GM23248 (cell line): ENCODE measurements at regions not wholly inside any gene's neighbourhood (a gene's known extent, or its start where the extent isn't known, plus 50 kb on each side); places are given as distances from the start of the nearest gene placed in this dataset.

ENCODE experiments used
- DNase-seq: peaks from one replicate; pipeline ENCODE4 v3.0.0-alpha.2; 2015
- H2AFZ ChIP-seq: fragments of 200-600 bp; sonication (generic); 2 replicates; pipeline ENCODE4 v1.6.1; 2016; ENCODE audit warnings: antibody characterized with exemption
- H3F3A ChIP-seq: fragments of 200-600 bp; sonication (generic); 2 replicates; pipeline ENCODE4 v1.6.1; 2016; ENCODE audit warnings: mild to moderate bottlenecking, antibody characterized with exemption, mixed run types; ENCODE audit not compliant: insufficient read depth
- H3K27ac ChIP-seq: fragments of 200-600 bp; sonication (generic); 2 replicates; pipeline ENCODE4 v1.5.1; 2016; ENCODE audit warnings: mild to moderate bottlenecking
- H3K27me3 ChIP-seq: fragments of 200-600 bp; sonication (generic); replicated peaks from 2 replicates; pipeline ENCODE4 v1.6.1; 2016; ENCODE audit warnings: mild to moderate bottlenecking; ENCODE audit not compliant: insufficient read depth
- H3K36me3 ChIP-seq: fragments of 200-600 bp; sonication (generic); 2 replicates; pipeline ENCODE4 v1.6.1; 2016; ENCODE audit warnings: low read depth, mild to moderate bottlenecking
- H3K4me1 ChIP-seq: fragments of 200-600 bp; sonication (generic); 2 replicates; pipeline ENCODE4 v1.6.1; 2016; ENCODE audit warnings: mild to moderate bottlenecking; ENCODE audit not compliant: insufficient read depth
- H3K4me2 ChIP-seq: fragments of 200-600 bp; sonication (generic); one replicate; pipeline ENCODE4 v1.6.1; 2016; ENCODE audit warnings: mild to moderate bottlenecking; ENCODE audit not compliant: unreplicated experiment
- H3K4me3 ChIP-seq: fragments of 200-600 bp; sonication (generic); 2 replicates; pipeline ENCODE4 v1.5.1; 2016; ENCODE audit warnings: mild to moderate bottlenecking
- H3K79me2 ChIP-seq: fragments of 200-600 bp; sonication (generic); 2 replicates; pipeline ENCODE4 v1.6.1; 2016; ENCODE audit warnings: mild to moderate bottlenecking; ENCODE audit not compliant: insufficient read depth
- H3K9ac ChIP-seq: fragments of 200-600 bp; sonication (generic); 2 replicates; pipeline ENCODE4 v1.6.1; 2016; ENCODE audit warnings: mild to moderate bottlenecking
- H3K9me2 ChIP-seq: fragments of 200-600 bp; sonication (generic); 2 replicates; pipeline ENCODE4 v1.6.1; 2016; ENCODE audit warnings: mixed run types, mild to moderate bottlenecking, moderate library complexity; ENCODE audit not compliant: insufficient read depth
- H3K9me3 ChIP-seq: fragments of 200-600 bp; sonication (generic); one replicate; pipeline ENCODE4 v1.6.1; 2017; ENCODE audit warnings: low read depth
- H4K20me1 ChIP-seq: fragments of 200-600 bp; sonication (generic); 2 replicates; pipeline ENCODE4 v1.6.0; 2016; ENCODE audit not compliant: insufficient read depth
- EZH2 ChIP-seq: fragments of 200-600 bp; sonication (generic); IDR thresholded peaks from 2 replicates; pipeline ENCODE4 v1.6.1; 2018; ENCODE audit warnings: antibody characterized with exemption, mild to moderate bottlenecking; ENCODE audit not compliant: insufficient read depth, poor library complexity, severe bottlenecking
- EZH2phosphoT487 ChIP-seq: fragments of 200-600 bp; sonication (generic); IDR thresholded peaks from 2 replicates; pipeline ENCODE4 v1.6.1; 2018; ENCODE audit warnings: antibody characterized with exemption, moderate library complexity, mild to moderate bottlenecking, low read depth; ENCODE audit not compliant: insufficient read depth
- WGBS, 2 experiments: methylation state at CpG; one replicate each; pipeline ENCODE4 v1.1.6; 2015 to 2017; ENCODE audit warnings: low lambda C conversion rate in 2 of 2, low coverage in 1 of 2; ENCODE audit errors: missing lambda C conversion rate in 2 of 2; 5-methylcytosine and 5-hydroxymethylcytosine counted together
- in situ Hi-C: fragments of 300-500 bp; cut with MboI; formaldehyde crosslinking; loops from 2 replicates; pipeline ENCODE4 v1.15.0; 2020

DNA sequence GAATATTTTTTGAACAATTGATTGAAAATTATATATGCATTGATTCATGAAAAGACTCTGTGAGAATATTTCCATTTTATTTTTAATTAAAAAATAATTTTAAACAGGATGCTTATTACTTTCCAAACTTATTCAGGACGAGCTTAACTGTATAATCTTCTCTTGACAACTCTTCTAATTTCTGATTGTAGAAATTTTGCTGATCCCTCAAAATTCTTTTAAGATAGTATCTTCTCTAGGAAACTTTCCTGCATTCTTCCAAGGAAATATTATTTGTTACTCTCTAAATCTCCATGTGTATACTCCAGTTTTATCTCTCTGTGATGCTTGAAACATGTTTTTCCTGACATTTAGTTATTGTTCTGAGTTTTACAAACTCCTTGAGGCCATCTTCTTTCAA lies 197.2 kb downstream of the BCHE start:
- no peaks in the 10 kb centered on the region for H3K9me2 ChIP-seq
- H2AFZ ChIP-seq = no peak overlapping the region
- no peak overlapping the region for H3K9ac ChIP-seq
- no peaks in the 10 kb centered on the region for H4K20me1 ChIP-seq
- no peak overlapping the region for H3K4me3 ChIP-seq
- WGBS, 2 experiments = 2 to 5% methylated on average over 1 of the region's 1 CpG
- no peaks in the 10 kb centered on the region for H3K36me3 ChIP-seq
- no peak for DNase-seq
- no peaks in the 10 kb centered on the region for H3K9me3 ChIP-seq
- H3K27ac ChIP-seq = no peak overlapping the region
- peaks cover 12% of the 10 kb centered on the region for H3F3A ChIP-seq
- no peaks in the 10 kb centered on the region for H3K79me2 ChIP-seq
- TF ChIP-seq EZH2phosphoT487 = no peak
- no peaks in the 10 kb centered on the region for H3K27me3 ChIP-seq
- H3K4me1 ChIP-seq = peaks cover 12% of the 10 kb centered on the region
- in situ Hi-C loops = no loop called here
- no peak overlapping the region for H3K4me2 ChIP-seq

DNA sequence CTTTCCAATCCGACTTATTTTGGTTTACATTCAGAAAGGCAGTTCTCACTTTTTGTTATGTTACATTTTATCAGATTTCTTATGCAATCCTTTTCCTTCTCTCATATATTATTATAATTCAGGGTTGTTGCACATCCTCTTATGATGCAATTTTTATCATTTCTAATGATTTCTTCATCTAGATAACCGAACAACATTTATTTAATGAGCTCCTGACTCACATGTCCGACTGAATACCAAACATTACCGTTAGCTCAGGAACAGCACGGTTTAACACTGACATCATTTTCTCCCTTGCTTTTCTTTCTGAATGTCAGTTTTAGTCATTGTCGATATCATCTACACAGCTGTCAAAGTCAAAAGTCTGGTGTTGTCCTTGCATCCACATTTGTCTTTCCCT lies 199.2 kb downstream of the BCHE start:
- Histone ChIP-seq H3K9ac (no peak overlapping the region), H3K27ac (no peak overlapping the region)
- TF ChIP-seq EZH2phosphoT487 (no peak), EZH2 (no peak)

DNA sequence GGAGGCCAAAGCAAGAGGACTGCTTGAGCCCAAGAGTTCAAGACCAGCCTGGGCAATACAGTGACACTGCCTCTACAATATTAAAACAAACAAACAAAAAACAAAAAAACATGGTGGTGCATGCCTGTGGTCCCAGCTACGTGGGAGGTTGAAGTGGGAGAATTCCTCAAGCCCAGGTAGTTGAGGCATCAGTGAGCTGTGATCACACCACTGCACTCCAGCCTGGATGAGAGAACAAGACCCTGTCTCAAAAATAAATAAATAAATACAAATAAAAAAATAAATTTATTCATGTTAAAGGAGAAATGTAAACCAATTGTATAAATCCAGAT lies 200.6 kb downstream of the BCHE start:
- H3K36me3 ChIP-seq = no peaks in the 10 kb centered on the region
- no peak overlapping the region for H3K4me3 ChIP-seq
- TF ChIP-seq EZH2 = no peak
- TF ChIP-seq EZH2phosphoT487 = no peak
- no peaks in the 10 kb centered on the region for H4K20me1 ChIP-seq
- H3K9ac ChIP-seq = no peak overlapping the region
- no peaks in the 10 kb centered on the region for H3K27me3 ChIP-seq
- no peaks in the 10 kb centered on the region for H3K9me3 ChIP-seq
- DNase-seq = no peak
- no peak overlapping the region for H3K4me2 ChIP-seq
- in situ Hi-C loops = no loop called here
- no peak overlapping the region for H2AFZ ChIP-seq
- no peaks in the 10 kb centered on the region for H3F3A ChIP-seq
- no peaks in the 10 kb centered on the region for H3K4me1 ChIP-seq
- H3K79me2 ChIP-seq = no peaks in the 10 kb centered on the region
- no peak overlapping the region for H3K27ac ChIP-seq
- WGBS, 2 experiments = 9 to 20% methylated on average over 1 of the region's 1 CpG
- H3K9me2 ChIP-seq = no peaks in the 10 kb centered on the region

More for the DNA sequence above, 199.2 kb downstream of the BCHE start:
- no peaks in the 10 kb centered on the region for H3K9me3 ChIP-seq
- H3K27me3 ChIP-seq = no peaks in the 10 kb centered on the region
- no peak overlapping the region for H3K4me2 ChIP-seq
- no peaks in the 10 kb centered on the region for H3K79me2 ChIP-seq
- 32 to 38% methylated on average over 6 of the region's 6 CpGs for WGBS, 2 experiments
- in situ Hi-C loops = no loop called here
- no peaks in the 10 kb centered on the region for H3K9me2 ChIP-seq
- peaks cover 6% of the 10 kb centered on the region; the same call in 1 of the 2 replicates for H3F3A ChIP-seq
- no peak overlapping the region for H3K4me3 ChIP-seq
- peaks cover 5% of the 10 kb centered on the region for H3K4me1 ChIP-seq
- no peak overlapping the region for H2AFZ ChIP-seq
- H3K36me3 ChIP-seq = no peaks in the 10 kb centered on the region
- no peaks in the 10 kb centered on the region for H4K20me1 ChIP-seq
- no peak for DNase-seq

DNA sequence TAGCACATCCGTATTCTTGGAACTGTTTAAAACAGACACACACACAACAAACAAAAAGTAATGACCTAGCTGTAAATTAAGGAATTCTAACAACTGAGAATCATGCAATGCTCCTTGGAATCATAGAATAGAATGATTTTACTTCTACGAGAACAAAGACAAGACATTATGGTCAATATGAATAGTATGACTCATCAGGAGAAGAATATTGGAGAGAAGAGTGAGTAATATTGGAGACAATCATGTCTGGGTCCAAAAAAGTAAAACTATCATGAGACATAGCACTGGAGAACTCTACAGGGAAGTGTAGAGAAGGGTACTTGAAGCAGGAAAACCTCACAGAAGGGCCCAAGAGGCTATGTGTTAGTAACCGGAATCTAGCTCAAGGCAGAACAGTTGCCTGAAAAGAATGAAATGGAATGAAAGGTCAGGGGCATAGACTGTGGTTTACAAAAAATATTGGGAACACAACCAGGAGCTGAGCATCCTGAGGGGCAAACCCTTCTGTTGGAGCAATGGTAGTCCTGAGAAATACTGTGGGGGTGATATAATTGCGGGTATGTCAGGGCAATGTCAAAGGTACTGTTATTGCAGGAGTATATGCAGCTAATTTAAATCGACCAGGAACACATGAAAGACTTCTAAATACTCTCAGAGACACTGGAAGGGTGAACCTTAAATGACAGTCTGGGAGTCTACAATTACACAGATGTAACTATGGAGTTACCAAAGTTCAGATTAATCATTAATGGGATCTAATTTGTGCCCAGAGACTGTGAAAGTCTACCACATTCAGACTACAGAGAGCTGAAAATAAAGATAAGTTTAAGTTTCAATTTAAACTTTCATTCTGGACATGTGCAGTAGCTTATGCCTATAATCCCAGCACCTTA lies 201.2 kb downstream of the BCHE start:
- Histone ChIP-seq H3K9me3 (no peaks in the 10 kb centered on the region), H3K4me2 (no peak overlapping the region), H4K20me1 (no peaks in the 10 kb centered on the region), H2AFZ (no peak overlapping the region), H3K4me3 (no peak overlapping the region), H3K4me1 (no peaks in the 10 kb centered on the region), H3K79me2 (no peaks in the 10 kb centered on the region), H3K27ac (no peak overlapping the region), H3K36me3 (no peaks in the 10 kb centered on the region), H3F3A (no peaks in the 10 kb centered on the region), H3K27me3 (no peaks in the 10 kb centered on the region), H3K9ac (no peak overlapping the region), H3K9me2 (no peaks in the 10 kb centered on the region)
- DNase-seq = no peak
- 53 to 55% methylated on average over 5 of the region's 5 CpGs for WGBS, 2 experiments
- TF ChIP-seq EZH2 = no peak
- no peak for TF ChIP-seq EZH2phosphoT487
- in situ Hi-C loops = no loop called here

DNA sequence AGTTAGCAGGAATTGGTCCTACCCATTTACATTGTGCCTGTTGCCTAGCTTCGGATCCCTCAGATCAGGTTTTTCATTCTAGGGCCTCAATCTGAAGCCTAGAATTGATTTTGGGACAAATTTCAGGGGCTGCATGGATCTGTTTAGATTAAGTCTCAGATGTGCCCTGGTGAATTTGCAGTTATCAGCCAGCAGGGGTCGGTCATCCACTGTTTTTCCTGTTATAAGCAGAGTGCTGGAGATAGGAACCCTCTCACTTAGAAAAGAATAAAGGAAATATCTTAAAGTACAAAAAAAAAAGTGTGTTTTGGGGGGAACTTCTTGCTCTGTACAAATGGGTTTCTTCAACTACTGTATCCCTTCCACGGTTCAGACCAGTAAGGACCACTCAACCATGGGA lies 212.5 kb downstream of the BCHE start:
- no peak overlapping the region for H3K4me3 ChIP-seq
- TF ChIP-seq EZH2 (no peak), EZH2phosphoT487 (no peak)
- in situ Hi-C loops = no loop called here
- no peaks in the 10 kb centered on the region for H4K20me1 ChIP-seq
- 11 to 14% methylated on average over 3 of the region's 3 CpGs for WGBS, 2 experiments
- H3K79me2 ChIP-seq = no peaks in the 10 kb centered on the region
- no peak overlapping the region for H3K4me2 ChIP-seq
- H3K4me1 ChIP-seq = no peaks in the 10 kb centered on the region
- H3K27me3 ChIP-seq = no peaks in the 10 kb centered on the region
- no peak overlapping the region for H2AFZ ChIP-seq
- H3K9ac ChIP-seq = no peak overlapping the region
- no peak overlapping the region for H3K27ac ChIP-seq
- no peak for DNase-seq
- no peaks in the 10 kb centered on the region for H3K36me3 ChIP-seq
- H3F3A ChIP-seq = no peaks in the 10 kb centered on the region
- no peaks in the 10 kb centered on the region for H3K9me3 ChIP-seq
- H3K9me2 ChIP-seq = no peaks in the 10 kb centered on the region
